NCI-H446 treated with DMSO at 0.1 percent for 48 hours (cell line): ENCODE measurements at regions not wholly inside any gene's neighbourhood (a gene's known extent, or its start where the extent isn't known, plus 50 kb on each side); places are given as distances from the start of the nearest gene placed in this dataset.

ENCODE experiments used
- DNase-seq: peaks from one replicate; lab custom pipeline; 2025; lab: John Stamatoyannopoulos, UW

GRCh38 chr16:85326113-85326793 lies 214.0 kb upstream of the CIBAR2 start:
- no peak for DNase-seq

DNA sequence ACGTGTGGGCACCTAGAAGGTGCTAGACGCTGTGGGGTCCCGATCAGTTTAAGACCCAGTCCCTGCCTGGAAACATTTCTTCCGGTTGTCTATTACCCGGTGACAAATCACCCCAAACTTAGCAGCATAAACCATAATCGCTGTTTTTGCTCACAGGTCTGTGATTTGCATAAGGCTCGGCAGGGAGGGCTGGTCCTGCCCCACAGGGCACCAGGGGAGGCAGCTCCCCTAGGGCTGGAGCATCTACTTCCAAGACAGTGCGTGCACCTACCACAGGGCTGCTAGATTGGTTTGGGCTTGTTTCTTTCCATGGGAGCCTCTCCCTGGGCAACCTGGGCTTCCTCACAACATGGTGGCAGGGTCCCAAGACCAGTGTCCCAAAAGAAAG lies 214.5 kb upstream of the CIBAR2 start:
- no peak for DNase-seq

GRCh38 chr16:85327731-85328675 lies 215.7 kb upstream of the CIBAR2 start:
- no peak for DNase-seq

- no peak for DNase-seq
Observed at GRCh38 chr16:85328676-85329058, 216.4 kb upstream of the CIBAR2 start.

DNA sequence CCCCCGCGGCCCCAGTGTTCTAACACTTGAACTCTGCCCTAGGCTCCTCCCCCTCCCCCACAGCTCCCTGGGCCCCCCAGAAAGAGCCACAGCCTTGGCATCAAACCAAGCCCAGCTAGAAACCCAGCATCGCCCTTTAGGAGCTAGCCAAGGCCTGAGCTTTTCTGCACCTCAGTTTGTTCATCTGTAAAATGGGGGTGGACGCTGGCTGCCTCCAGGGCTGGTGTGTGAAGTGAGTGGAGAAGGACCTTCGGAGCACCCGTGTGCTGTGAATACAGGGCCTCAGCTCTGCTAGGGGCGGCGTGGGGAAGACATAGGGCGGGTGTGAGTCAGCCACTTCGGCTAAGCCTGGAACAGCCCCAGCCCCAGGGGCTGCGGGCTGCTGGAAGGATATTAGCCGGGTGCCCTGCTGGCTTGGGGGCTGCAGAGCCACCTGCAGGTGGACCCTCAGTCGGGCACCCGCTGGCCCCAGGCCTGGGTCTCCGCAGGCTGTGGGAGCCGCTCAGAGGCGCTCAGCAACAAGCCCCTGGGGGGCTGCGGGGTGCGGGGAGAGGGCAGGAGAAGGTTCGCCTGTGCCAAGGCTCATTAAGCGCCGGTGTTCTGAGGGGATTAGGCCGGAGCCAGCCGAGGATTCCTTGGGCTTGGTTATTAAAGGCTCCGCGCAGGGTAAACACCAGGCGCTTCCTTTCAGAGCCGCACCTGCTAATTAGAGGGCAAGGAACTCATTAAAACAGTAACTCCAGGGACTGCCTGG lies 217.0 kb upstream of the CIBAR2 start:
- DNase-seq: peak; percentile 51

DNA sequence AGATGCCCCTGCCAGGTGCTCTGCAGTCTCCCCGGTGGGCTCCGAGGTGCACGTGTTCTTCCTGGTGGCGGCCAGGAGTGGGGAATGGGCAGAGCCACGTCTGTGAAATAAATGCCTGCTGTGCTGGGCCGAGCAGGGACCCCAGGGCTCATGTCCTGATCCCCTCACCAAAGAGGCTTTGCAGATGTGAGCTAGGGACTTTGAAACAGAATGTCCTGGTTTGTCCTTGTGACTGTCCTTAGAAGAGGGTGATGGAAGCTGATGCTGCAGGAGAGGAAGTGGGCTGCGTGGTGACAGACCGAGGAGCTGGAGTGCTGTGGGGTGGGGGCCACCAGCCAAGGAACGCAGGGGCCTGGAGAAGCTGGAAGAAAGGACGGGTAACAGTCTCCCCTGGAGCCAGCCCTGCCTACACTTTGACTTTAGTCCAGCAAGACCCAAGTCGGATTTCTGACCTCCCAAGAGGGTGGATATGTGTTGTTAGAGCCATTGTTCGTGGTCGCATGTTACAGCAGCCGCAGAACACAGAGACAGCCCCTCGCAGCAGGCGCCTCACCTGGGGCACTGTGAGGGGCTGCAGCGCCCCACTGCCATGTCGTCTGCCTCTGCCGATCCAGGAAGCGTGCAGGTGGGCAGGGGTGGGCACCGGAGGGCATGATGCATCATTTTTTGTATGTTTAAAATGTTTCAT lies 217.9 kb upstream of the CIBAR2 start:
- no peak for DNase-seq

DNA sequence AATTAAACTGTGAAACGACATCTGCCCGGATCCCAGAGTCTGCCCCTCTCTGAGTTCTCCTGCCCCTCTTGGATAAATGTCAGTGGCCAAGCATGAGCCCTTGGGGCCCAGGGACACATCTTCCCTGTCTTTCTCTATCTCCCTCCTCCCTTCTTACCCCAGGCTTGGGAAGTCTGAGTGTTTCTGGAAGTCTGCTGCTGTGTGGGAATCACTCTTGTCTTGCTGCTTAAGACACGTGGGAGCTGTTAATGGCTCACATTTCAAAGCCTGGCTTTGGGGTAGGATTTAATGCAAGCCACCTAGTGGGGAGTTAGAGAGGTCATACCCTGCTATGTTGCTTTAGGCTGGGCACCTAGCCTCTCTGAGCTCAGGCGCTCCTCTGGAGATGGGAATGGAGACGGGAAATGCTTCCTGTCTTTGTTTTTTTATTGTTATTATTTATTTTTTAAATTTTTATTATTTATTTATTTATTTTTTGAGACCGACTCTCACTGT lies 218.5 kb upstream of the CIBAR2 start:
- DNase-seq: peak; percentile 33

GRCh38 chr16:85331688-85332087 lies 219.4 kb upstream of the CIBAR2 start:
- no peak for DNase-seq

DNA sequence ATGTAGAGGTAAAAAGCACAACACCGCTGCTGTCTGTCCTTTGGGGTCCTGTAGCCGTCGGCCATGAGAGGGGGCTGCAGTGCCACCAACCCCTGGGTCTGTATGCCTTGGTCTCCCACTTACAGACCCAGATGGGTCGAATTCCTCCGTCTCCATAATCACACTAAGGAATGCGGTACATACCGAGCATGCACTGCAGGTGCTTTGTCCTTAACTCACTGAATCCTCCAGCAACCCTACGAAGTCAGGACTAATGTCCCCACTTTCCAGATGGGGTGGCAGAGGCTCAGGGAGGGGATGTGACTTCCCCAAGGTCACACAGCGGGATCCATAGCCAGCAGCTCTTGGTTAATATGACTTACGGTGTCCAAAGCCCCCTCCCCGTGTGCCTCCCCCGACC lies 219.9 kb upstream of the CIBAR2 start:
- DNase-seq: no peak

DNA sequence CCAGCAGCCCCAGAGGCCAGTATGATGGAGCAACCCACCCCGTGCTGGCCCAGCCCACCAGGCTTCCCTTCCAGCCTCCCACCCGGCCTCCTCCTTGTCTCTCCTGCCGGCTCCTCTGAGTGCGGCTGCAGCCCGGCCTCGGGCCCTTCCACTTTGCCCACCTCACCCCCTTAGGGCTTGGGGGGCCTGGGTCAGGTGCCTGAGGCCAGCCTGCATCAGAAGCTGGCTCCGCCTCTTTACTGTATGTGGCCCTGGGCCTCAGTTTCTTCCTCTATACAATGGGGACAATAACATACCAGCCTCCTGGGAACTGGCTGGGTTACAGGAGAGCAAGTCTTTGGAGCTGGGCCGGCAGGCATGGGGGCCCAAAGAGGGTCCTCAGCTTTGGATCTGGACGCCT lies 221.1 kb upstream of the CIBAR2 start:
- no peak for DNase-seq

DNA sequence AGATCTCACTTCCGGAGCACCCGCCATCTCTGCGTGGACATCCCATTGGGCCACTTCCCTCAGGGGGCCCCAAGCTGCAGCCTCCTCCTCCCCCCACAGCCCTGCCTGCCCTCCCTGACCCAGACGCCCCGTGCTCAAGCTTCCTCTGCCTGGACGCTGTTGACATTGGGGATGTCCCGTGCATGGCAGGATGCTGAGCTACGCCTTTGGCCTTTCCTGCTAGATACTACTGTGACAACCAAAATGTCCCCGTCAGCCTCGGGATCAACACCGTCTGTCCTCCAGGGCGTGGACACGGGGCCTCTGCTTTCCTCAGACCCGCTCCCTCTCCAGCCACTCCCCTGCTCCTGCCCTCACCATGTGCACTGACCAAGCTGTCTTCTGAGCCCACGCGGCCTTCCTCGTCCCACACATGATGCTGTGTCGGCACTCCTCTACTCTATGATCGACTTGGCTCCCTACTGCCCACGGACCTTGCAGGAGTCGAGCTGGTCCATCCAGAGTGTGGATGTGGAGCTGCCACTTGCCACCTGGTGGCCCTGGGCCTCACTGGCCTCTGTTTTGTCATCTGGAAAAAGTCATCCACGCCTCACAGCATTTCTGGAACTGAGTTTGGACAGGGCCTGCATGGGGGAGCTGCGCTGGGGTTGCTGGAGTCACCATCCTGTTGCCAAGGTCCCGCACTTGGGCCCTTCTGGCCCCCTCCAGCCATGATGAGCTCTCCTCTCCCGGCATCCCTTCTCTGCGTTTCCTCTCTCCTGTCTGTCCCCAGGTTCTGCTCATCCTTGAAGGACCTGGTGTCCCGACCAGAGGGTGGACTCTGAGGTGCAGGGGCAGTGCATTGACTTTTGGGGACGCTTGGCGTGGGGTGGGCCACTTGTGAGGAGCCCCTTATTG lies 221.7 kb upstream of the CIBAR2 start:
- no peak for DNase-seq

DNA sequence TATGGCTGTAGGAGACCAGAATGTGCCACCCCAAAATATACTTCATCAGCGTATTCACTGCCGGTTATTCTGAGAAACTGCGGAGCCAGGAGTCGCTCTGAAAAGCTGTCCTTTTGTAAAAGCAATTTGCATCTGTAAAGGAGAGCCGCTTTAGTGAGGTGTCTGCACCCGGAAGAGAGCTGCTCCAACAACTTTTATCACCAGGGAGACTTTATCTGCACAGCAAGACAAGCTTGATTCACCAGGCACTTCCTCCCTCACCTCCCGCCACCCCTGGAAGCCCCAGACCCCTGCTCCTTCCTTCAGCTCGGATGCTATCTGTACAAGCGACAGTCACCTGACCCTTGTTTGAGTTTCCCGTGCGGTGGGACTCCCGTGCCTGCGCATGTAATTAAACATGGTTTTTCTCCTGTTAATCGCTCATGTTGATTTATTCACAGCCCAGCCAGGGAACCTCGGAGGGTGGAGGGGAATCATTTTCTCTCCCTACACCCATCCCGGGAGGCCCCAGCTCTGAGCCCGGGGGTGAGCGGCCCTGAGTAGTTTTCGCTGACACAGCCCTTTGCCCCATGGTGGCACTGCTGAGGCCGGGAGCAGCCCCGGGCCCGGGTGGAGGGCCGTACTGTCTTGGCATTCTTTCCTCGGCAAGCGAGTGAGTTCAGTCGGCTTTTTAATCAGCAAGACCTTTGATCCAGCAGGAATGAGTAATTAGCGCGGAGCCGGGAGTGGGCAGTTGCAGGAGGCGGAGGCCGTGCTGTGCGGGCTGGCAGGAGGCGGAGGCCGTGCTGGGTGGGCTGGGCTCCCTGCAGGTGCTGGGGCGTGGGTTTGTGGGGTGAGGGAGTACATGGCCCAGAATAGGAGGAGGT lies 222.7 kb upstream of the CIBAR2 start:
- no peak for DNase-seq

- no peak for DNase-seq
Observed at GRCh38 chr16:85335584-85336491, 223.6 kb upstream of the CIBAR2 start.

DNA sequence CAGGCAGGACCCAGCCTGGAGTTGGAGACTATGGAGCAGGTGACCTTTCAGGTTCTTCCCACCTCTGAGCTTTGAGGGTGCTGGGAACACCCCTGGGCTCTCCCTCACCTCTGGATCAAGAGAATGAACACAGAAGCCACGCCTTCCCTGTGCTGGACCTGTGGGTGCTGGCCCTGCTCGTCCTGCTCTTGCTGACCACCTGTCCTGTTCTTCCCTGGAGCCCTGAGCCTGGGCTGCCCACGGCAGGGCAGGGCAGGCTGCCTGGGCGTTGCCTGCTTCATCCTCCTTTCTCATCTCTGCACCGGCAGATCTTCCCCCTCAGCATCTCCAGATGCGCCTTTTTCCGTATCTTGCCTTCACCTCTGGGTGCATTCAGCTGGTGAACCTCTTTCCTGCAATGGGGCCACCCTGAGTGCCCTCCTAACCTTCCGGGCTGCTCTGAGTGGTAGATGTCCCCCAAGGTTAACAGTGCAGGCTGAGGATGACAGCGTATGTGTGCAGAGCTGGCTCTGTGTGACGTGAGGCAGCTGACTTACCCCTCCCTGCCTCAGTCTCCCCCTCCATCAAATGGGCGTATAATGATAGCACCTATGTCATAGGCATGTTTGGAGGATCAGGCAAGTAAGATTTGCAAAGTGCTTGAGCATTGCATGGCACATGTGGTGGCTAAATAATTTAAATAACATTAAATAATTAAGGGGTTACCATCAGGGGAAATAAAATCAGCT lies 225.8 kb upstream of the CIBAR2 start:
- DNase-seq: no peak

DNA sequence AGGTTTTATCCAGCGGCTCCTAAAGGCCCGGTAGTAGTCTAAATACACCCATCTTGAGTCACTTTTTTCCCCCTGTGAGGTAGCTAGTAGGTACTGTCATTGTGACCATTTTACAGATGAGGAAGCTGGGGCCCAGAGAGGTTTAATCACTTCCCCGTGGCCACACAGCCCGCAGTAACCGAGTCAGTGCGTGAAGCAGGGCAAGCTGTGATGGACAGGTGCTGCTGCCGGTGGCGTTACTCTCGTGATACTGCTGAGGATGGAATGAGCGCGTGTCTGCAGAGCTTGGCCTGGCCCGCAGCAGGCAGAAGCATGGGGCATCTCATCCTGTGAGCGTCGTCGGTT lies 226.3 kb upstream of the CIBAR2 start:
- no peak for DNase-seq

GRCh38 chr16:85338989-85339685 lies 226.9 kb upstream of the CIBAR2 start:
- no peak for DNase-seq

DNA sequence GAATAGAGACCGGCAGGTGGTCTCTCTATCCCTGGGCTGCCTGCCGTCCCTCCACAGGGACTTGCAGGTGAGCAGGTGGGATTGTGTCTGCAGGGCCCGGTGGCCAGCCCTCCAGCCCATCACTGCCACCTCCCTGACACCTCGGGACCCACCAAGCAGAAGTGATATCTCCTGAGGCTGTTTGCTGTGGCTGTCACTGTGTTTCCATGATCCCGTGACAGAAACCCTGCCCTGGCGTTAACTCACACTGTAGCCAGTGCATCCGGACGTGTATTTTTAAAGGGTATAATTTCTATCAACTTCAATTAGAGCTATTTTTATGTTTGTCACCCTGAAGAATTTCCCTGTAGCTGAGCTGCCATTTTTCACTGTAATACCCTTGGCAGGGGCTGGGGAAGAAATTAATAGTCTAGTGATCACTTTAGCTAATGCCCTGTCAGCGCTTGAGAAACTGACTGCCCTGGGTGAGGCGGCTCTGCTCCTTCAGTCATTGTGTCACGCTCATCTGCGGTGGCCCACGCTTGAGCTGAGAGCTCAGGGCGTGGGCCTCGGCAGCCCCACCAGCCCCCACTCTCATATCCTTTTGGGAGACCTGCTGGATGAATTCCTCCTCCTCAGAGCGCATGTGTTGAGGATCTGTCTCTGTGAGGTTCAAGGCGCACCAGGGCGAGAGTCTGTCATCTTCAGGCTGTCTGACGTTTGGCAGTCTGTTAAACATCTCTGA lies 229.9 kb upstream of the CIBAR2 start:
- DNase-seq: no peak
